CD14-positive monocyte (primary cell): ENCODE measurements at regions not wholly inside any gene's neighbourhood (a gene's known extent, or its start where the extent isn't known, plus 50 kb on each side); places are given as distances from the start of the nearest gene placed in this dataset.

Source experiments
- DNase-seq, 3 donors: peaks; one replicate each; pipeline ENCODE4 v3.0.0-alpha.2; 2011 to 2022
- H2AFZ ChIP-seq: 2 replicates; pipeline ENCODE4 v1.6.0; 2012; ENCODE audit warnings: mild to moderate bottlenecking, low read depth, low read length, inconsistent platforms; ENCODE audit not compliant: insufficient read depth, poor library complexity, severe bottlenecking
- H3K27ac ChIP-seq, 2 donors: 1 replicate in 1 of 2; 2 replicates in 1 of 2; pipeline ENCODE4 v1.5.1; 2012 to 2013; ENCODE audit warnings: low read length in 2 of 2, control low read depth in 1 of 2, inconsistent platforms in 1 of 2, low read depth in 1 of 2, mild to moderate bottlenecking in 1 of 2
- H3K27me3 ChIP-seq, 2 donors: one replicate each; pipeline versions ENCODE4 v1.6.0 to v1.6.1; 2011 to 2013; ENCODE audit warnings: low read length in 2 of 2; ENCODE audit not compliant: control insufficient read depth in 2 of 2, insufficient read depth in 2 of 2
- H3K36me3 ChIP-seq, 2 donors: replicated peaks in 1 of 2; 1 replicate in 1 of 2; 2 replicates in 1 of 2; pipeline versions ENCODE4 v1.5.1 to v1.6.1; 2012 to 2013; ENCODE audit warnings: low read length in 2 of 2, control low read depth in 1 of 2, inconsistent platforms in 1 of 2, mild to moderate bottlenecking in 1 of 2; ENCODE audit not compliant: insufficient read depth in 2 of 2, control insufficient read depth in 1 of 2
- H3K4me1 ChIP-seq, 2 donors: 1 replicate in 1 of 2; 2 replicates in 1 of 2; pipeline versions ENCODE4 v1.5.1 to v1.6.1; 2012 to 2013; ENCODE audit warnings: low read length in 2 of 2, control low read depth in 1 of 2, inconsistent platforms in 1 of 2, mild to moderate bottlenecking in 1 of 2, moderate library complexity in 1 of 2; ENCODE audit not compliant: insufficient read depth in 2 of 2, control insufficient read depth in 1 of 2
- H3K4me2 ChIP-seq: replicated peaks from 2 replicates; pipeline ENCODE3; 2012; ENCODE audit warnings: low read length, moderate library complexity, mild to moderate bottlenecking; ENCODE audit not compliant: poor library complexity, severe bottlenecking; ENCODE audit errors: extremely low read depth
- H3K4me3 ChIP-seq, 3 experiments: fragments of 200-600 bp in 1 of 3; sonication (generic) in 1 of 3; replicated peaks in 1 of 3; 1 replicate in 2 of 3; 2 replicates in 1 of 3; pipeline ENCODE4 v1.5.1; 2011 to 2013; ENCODE audit warnings: low read length in 3 of 3, mild to moderate bottlenecking in 3 of 3, control low read depth in 2 of 3, low read depth in 2 of 3, inconsistent platforms in 1 of 3, moderate library complexity in 1 of 3
- H3K79me2 ChIP-seq: 2 replicates; pipeline ENCODE4 v1.6.0; 2012; ENCODE audit warnings: mild to moderate bottlenecking, control low read depth, inconsistent platforms, low read length, moderate library complexity; ENCODE audit not compliant: insufficient read depth
- H3K9ac ChIP-seq: 2 replicates; pipeline ENCODE4 v1.6.0; 2017; ENCODE audit warnings: low read length, mild to moderate bottlenecking; ENCODE audit not compliant: insufficient read depth, poor library complexity, severe bottlenecking
- H3K9me3 ChIP-seq, 2 donors: replicated peaks in 1 of 2; 1 replicate in 1 of 2; 2 replicates in 1 of 2; pipeline versions ENCODE4 v1.5.1 to v1.6.1; 2012 to 2013; ENCODE audit warnings: low read length in 2 of 2, control low read depth in 1 of 2; ENCODE audit not compliant: control insufficient read depth in 1 of 2, insufficient read depth in 1 of 2
- H4K20me1 ChIP-seq: 2 replicates; pipeline ENCODE4 v1.6.0; 2012; ENCODE audit warnings: mild to moderate bottlenecking, low read length, control low read depth, moderate library complexity; ENCODE audit not compliant: insufficient read depth
- H3K27ac Mint-ChIP-seq, 7 donors: one replicate each; pipeline ENCODE4 v1.8.0; 2020; ENCODE audit warnings: mild to moderate bottlenecking in 7 of 7, mixed read lengths in 7 of 7, moderate library complexity in 6 of 7, inconsistent platforms in 2 of 7
- H3K27me3 Mint-ChIP-seq, 3 donors: one replicate each; pipeline ENCODE4 v1.8.0; 2021 to 2022; ENCODE audit warnings: low read depth in 3 of 3, mild to moderate bottlenecking in 3 of 3, mixed read lengths in 3 of 3, moderate library complexity in 3 of 3, inconsistent platforms in 1 of 3
- H3K36me3 Mint-ChIP-seq, 2 donors: one replicate each; pipeline ENCODE4 v1.8.0; 2020; ENCODE audit warnings: mixed read lengths in 2 of 2, inconsistent platforms in 1 of 2, mild to moderate bottlenecking in 1 of 2
- H3K4me1 Mint-ChIP-seq: one replicate; pipeline ENCODE4 v1.8.0; 2020; ENCODE audit warnings: mild to moderate bottlenecking, mixed read lengths
- H3K4me3 Mint-ChIP-seq, 2 donors: one replicate each; pipeline ENCODE4 v1.8.0; 2020; ENCODE audit warnings: mild to moderate bottlenecking in 2 of 2, mixed read lengths in 2 of 2, moderate library complexity in 1 of 2
- H3K9me3 Mint-ChIP-seq, 7 donors: one replicate each; pipeline ENCODE4 v1.8.0; 2020 to 2022; ENCODE audit warnings: mixed read lengths in 7 of 7, mild to moderate bottlenecking in 6 of 7, moderate library complexity in 6 of 7, inconsistent platforms in 2 of 7
- CTCF ChIP-seq: fragments of 200-600 bp; IDR thresholded peaks from one replicate; pipeline ENCODE4 v1.8.0; 2022; ENCODE audit warnings: antibody characterized with exemption, mild to moderate bottlenecking
- WGBS: methylation state at CpG from one replicate; pipeline ENCODE4 v1.1.5; 2013; ENCODE audit warnings: missing lambda C conversion rate; ENCODE audit not compliant: insufficient coverage; 5-methylcytosine and 5-hydroxymethylcytosine counted together
- intact Hi-C, 2 donors: fragments of 100-400 bp; cut with micrococcal nuclease; formaldehyde crosslinking; loops; one replicate each; pipeline versions ENCODE4 v1.15.0 to v1.15.1; 2023

GRCh38 chr1:30345491-30346130, 377.8 kb downstream of the MATN1 start:
- no peak overlapping the region for H2AFZ ChIP-seq
- H3K4me1 ChIP-seq, result no peaks in the 10 kb centered on the region
- no peak overlapping the region for H3K4me2 ChIP-seq
- no peak overlapping the region for H3K4me3 ChIP-seq
- H3K27ac ChIP-seq, result no peak overlapping the region
- H3K9me3 ChIP-seq, result peaks cover 4 to 6% of the 10 kb centered on the region in 2 donors
- TF ChIP-seq CTCF, result no peak
- intact Hi-C loops, result no loop called here
- Mint-ChIP-seq H3K27ac (no peak overlapping the region), H3K9me3 (peaks cover 8 to 19% (median 17%) of the 10 kb centered on the region in 7 donors), H3K27me3 (peaks cover 13 to 51% (median 32%) of the 10 kb centered on the region in 3 donors), H3K4me1 (no peaks in the 10 kb centered on the region), H3K4me3 (no peak overlapping the region), H3K36me3 (no peaks in the 10 kb centered on the region)
- H3K36me3 ChIP-seq, result no peaks in the 10 kb centered on the region
- no peaks in the 10 kb centered on the region for H4K20me1 ChIP-seq
- no peak for DNase-seq
- WGBS, result 93% methylated on average over 1 of the region's 4 CpGs
- no peaks in the 10 kb centered on the region for H3K79me2 ChIP-seq
- H3K27me3 ChIP-seq, result peaks cover 24 to 35% of the 10 kb centered on the region in 2 donors
- no peak overlapping the region for H3K9ac ChIP-seq

GRCh38 chr1:30343562-30343961, 379.8 kb downstream of the MATN1 start:
- H3K9ac ChIP-seq, result no peak overlapping the region
- H3K9me3 ChIP-seq, result peaks cover 4 to 6% of the 10 kb centered on the region in 2 donors
- no peaks in the 10 kb centered on the region for H3K4me1 ChIP-seq
- peaks cover 24 to 33% of the 10 kb centered on the region in 2 donors for H3K27me3 ChIP-seq
- no peaks in the 10 kb centered on the region for H3K79me2 ChIP-seq
- no peak overlapping the region for H3K4me3 ChIP-seq
- H3K4me2 ChIP-seq, result no peak overlapping the region
- H3K36me3 Mint-ChIP-seq, result no peaks in the 10 kb centered on the region
- H3K4me1 Mint-ChIP-seq, result no peaks in the 10 kb centered on the region
- intact Hi-C loops, result no loop called here
- H3K4me3 Mint-ChIP-seq, result peak overlapping the region in 1 of 2 donors; percentile 29
- no peak for DNase-seq
- no peaks in the 10 kb centered on the region for H4K20me1 ChIP-seq
- H2AFZ ChIP-seq, result no peak overlapping the region
- no peaks in the 10 kb centered on the region for H3K36me3 ChIP-seq
- H3K27me3 Mint-ChIP-seq, result peaks cover 13 to 43% (median 34%) of the 10 kb centered on the region in 3 donors
- no CpG with 5 or more reads among the region's 3 CpGs for WGBS
- H3K27ac Mint-ChIP-seq, result no peak overlapping the region
- H3K9me3 Mint-ChIP-seq, result peaks cover 5 to 15% (median 11%) of the 10 kb centered on the region in 7 donors
- H3K27ac ChIP-seq, result no peak overlapping the region
- TF ChIP-seq CTCF, result no peak
